PC-3 (cell line): ENCODE measurements at regions not wholly inside any gene's neighbourhood (a gene's known extent, or its start where the extent isn't known, plus 50 kb on each side); places are given as distances from the start of the nearest gene placed in this dataset.

Source experiments
- CTCF ChIP-seq: fragments of 300-600 bp; sonication (generic); conservative IDR thresholded peaks from 2 replicates; pipeline ENCODE4 v1.5.1; 2017; ENCODE audit warnings: antibody characterized with exemption, low read depth, mild to moderate bottlenecking, low read length
- EZH2 ChIP-seq: fragments of 300-600 bp; sonication (generic); IDR thresholded peaks from one replicate; pipeline ENCODE4 v1.6.1; 2017; ENCODE audit warnings: antibody characterized with exemption, mild to moderate bottlenecking, low read length; ENCODE audit not compliant: unreplicated experiment

- TF ChIP-seq CTCF (no peak), EZH2 (no peak)
These were observed 143.9 kb upstream of the LIPC start for GRCh38 chr15:58287891-58288290.
